ENCODE measurements at regions not wholly inside any gene's neighbourhood (a gene's known extent, or its start where the extent isn't known, plus 50 kb on each side); places are given as distances from the start of the nearest gene placed in this dataset.

GRCh38 chr7:18320971-18321567 lies 174.5 kb upstream of the HDAC9 start:
- DNase-seq, result no peak

- no peak for DNase-seq
Measured at GRCh38 chr7:18330548-18330947, 165.0 kb upstream of the HDAC9 start.

GRCh38 chr7:18336626-18337025 lies 158.9 kb upstream of the HDAC9 start:
- DNase-seq, result no peak

- no peak for DNase-seq
Measured at GRCh38 chr7:18337048-18337809, 158.3 kb upstream of the HDAC9 start.

GRCh38 chr7:18338910-18339523 lies 156.5 kb upstream of the HDAC9 start:
- no peak for DNase-seq

- no peak for DNase-seq
Measured at GRCh38 chr7:18341756-18342155, 153.8 kb upstream of the HDAC9 start.

- DNase-seq, result no peak
Measured at GRCh38 chr7:18343047-18343446, 152.5 kb upstream of the HDAC9 start.

- no peak for DNase-seq
Measured at GRCh38 chr7:18344536-18344935, 151.0 kb upstream of the HDAC9 start.

GRCh38 chr7:18345641-18346234 lies 149.8 kb upstream of the HDAC9 start:
- DNase-seq, result peak; percentile 22

GRCh38 chr7:18347170-18347569 lies 148.4 kb upstream of the HDAC9 start:
- no peak for DNase-seq

GRCh38 chr7:18350678-18351077 lies 144.9 kb upstream of the HDAC9 start:
- no peak for DNase-seq

GRCh38 chr7:18352339-18353255 lies 143.0 kb upstream of the HDAC9 start:
- DNase-seq, result peak; percentile 20

- no peak for DNase-seq
Measured at GRCh38 chr7:18353339-18353738, 142.2 kb upstream of the HDAC9 start.

GRCh38 chr7:18354108-18355085 lies 141.2 kb upstream of the HDAC9 start:
- no peak for DNase-seq

- peak; percentile 1 for DNase-seq
Measured at GRCh38 chr7:18356191-18356645, 139.3 kb upstream of the HDAC9 start.

GRCh38 chr7:18357691-18358090 lies 137.9 kb upstream of the HDAC9 start:
- DNase-seq, result no peak

- no peak for DNase-seq
Measured at GRCh38 chr7:18361756-18362155, 133.8 kb upstream of the HDAC9 start.

- no peak for DNase-seq
Measured at GRCh38 chr7:18363751-18364380, 131.7 kb upstream of the HDAC9 start.

GRCh38 chr7:18364396-18364795 lies 131.2 kb upstream of the HDAC9 start:
- DNase-seq, result no peak

- no peak for DNase-seq
Measured at GRCh38 chr7:18366394-18366793, 129.2 kb upstream of the HDAC9 start.

- no peak for DNase-seq
Measured at GRCh38 chr7:18369011-18369410, 126.5 kb upstream of the HDAC9 start.

Data from T1000 (cell line).